ENCODE measurements at regions not wholly inside any gene's neighbourhood (a gene's known extent, or its start where the extent isn't known, plus 50 kb on each side); places are given as distances from the start of the nearest gene placed in this dataset.

- Histone ChIP-seq H3K27ac (ENCODE audit: low read depth, low read length) (no peak overlapping the region), H3K18ac (ENCODE audit: extremely low read depth, low read length) (no peak overlapping the region), H3K4me1 (replicated peaks in 1 of 4; ENCODE audit: control insufficient read depth in 3 of 4, insufficient read depth in 4 of 4, low read length in 3 of 4) (no peaks in the 10 kb centered on the region), H2AFZ (ENCODE audit: low read length) (no peak overlapping the region), H3K79me1 (ENCODE audit: low read depth, low read length) (no peaks in the 10 kb centered on the region), H2BK20ac (ENCODE audit: low read length) (no peak overlapping the region), H3K14ac (ENCODE audit: insufficient read length) (no peak overlapping the region), H4K8ac (ENCODE audit: extremely low read depth, insufficient read depth, low read length) (no peak overlapping the region), H3K23ac (ENCODE audit: insufficient read length) (no peak overlapping the region), H3K4ac (replicated peaks; ENCODE audit: insufficient read length, low read depth, low read length) (no peak overlapping the region), H2BK5ac (ENCODE audit: low read depth, low read length) (no peak overlapping the region), H3K9me3 (ENCODE audit: insufficient read depth in 2 of 2, low read depth in 1 of 2, low read length in 1 of 2) (no peaks in the 10 kb centered on the region), H2AK5ac (ENCODE audit: low read depth, low read length) (no peak overlapping the region), H3K23me2 (ENCODE audit: low read depth, low read length) (no peaks in the 10 kb centered on the region), H3K27me3 (replicated peaks in 1 of 4; ENCODE audit: control insufficient read depth in 3 of 4, extremely low read depth in 1 of 4, insufficient read depth in 3 of 4, low read length in 3 of 4) (peaks cover 0 to 2% (median 0%) of the 10 kb centered on the region in 4 experiments; a peak in 1 of 7 replicates), H3K79me2 (ENCODE audit: control insufficient read depth in 1 of 2, insufficient read depth in 2 of 2, low read length in 2 of 2) (no peaks in the 10 kb centered on the region), H3K9ac (replicated peaks in 1 of 4; ENCODE audit: extremely low read depth in 1 of 4, low read depth in 3 of 4, low read length in 3 of 4) (no peak overlapping the region), H2BK12ac (ENCODE audit: low read depth, low read length) (no peak overlapping the region), H2BK120ac (replicated peaks; ENCODE audit: low read depth, low read length) (no peak overlapping the region), H3K36me3 (ENCODE audit: control insufficient read depth in 2 of 4, insufficient read depth in 4 of 4, low read length in 3 of 4) (no peaks in the 10 kb centered on the region), H3K4me3 (ENCODE audit: extremely low read depth in 1 of 4, insufficient read depth in 2 of 4, low read depth in 3 of 4, low read length in 4 of 4) (no peak overlapping the region), H2BK15ac (ENCODE audit: low read length) (no peak overlapping the region), H4K5ac (ENCODE audit: insufficient read length, low read depth, low read length) (no peak overlapping the region), H4K91ac (replicated peaks; ENCODE audit: insufficient read length, low read length) (no peak overlapping the region), H4K20me1 (replicated peaks in 1 of 2; ENCODE audit: control insufficient read depth in 1 of 2, insufficient read depth in 2 of 2, low read length in 2 of 2) (no peaks in the 10 kb centered on the region), H3K56ac (replicated peaks; ENCODE audit: insufficient read length, low read depth, low read length) (no peak overlapping the region), H3K4me2 (ENCODE audit: insufficient read depth in 1 of 2, low read depth in 2 of 2, low read length in 2 of 2) (no peak overlapping the region)
- DNase-seq (ENCODE audit: low read depth in 1 of 2, low spot score in 2 of 2) (no peak), FAIRE-seq (no peak)
- TF ChIP-seq SP2 (IDR thresholded peaks at IDR 0.05; ENCODE audit: low read length) (no peak), EZH2 (IDR thresholded peaks at IDR 0.05; ENCODE audit: low read depth, low read length, severe bottlenecking) (no peak), POU5F1 (IDR thresholded peaks at IDR 0.05; ENCODE audit: low read depth, low read length) (no peak), KDM1A (IDR thresholded peaks at IDR 0.05; ENCODE audit: borderline replicate concordance, low read length) (no peak), SP4 (IDR thresholded peaks at IDR 0.05; ENCODE audit: low read length) (no peak), NRF1 (IDR thresholded peaks at IDR 0.05; ENCODE audit: low read depth, low read length) (no peak), CREB1 (IDR thresholded peaks at IDR 0.05) (no peak), CEBPB (IDR thresholded peaks at IDR 0.05; ENCODE audit: low read depth, low read length) (peak; percentile 22; the same call in 1 of the 2 replicates), POLR2A (IDR thresholded peaks at IDR 0.05; ENCODE audit: control extremely low read depth in 1 of 2, low read depth in 2 of 2, low read length in 2 of 2) (no peak)
- WGBS, 2 experiments (ENCODE audit: extremely low coverage in 1 of 2, insufficient coverage in 1 of 2, insufficient read length in 1 of 2, insufficient replicate concordance in 2 of 2, low coverage in 1 of 2, low lambda C conversion rate in 2 of 2, missing lambda C conversion rate in 1 of 2), result 85% methylated on average over 1 of the region's 1 CpG; no CpG with 5 or more reads in 1 of the 2 experiments
- CTCF ChIA-PET (ENCODE audit: partially characterized antibody), result interaction anchor here (0.9 kb wide), 1 partner anchor 28 kb away, joined by 3 read pairs; no protein-coding TSS in a partner anchor
- POLR2A ChIA-PET (ENCODE audit: partially characterized antibody), result no interaction called here
Measured at GRCh38 chr4:144489831-144490230, 156.1 kb upstream of the HHIP start.

All from H1 (cell line).